DMS153 treated with DMSO at 0.1 percent for 48 hours (cell line): ENCODE measurements at regions not wholly inside any gene's neighbourhood (a gene's known extent, or its start where the extent isn't known, plus 50 kb on each side); places are given as distances from the start of the nearest gene placed in this dataset.
"Not testable (repeated sequence)": the region's sequence is repeated elsewhere in the genome, so short reads cannot be mapped to it uniquely, and the experiment has no call there.

Source experiments
- DNase-seq: peaks from one replicate; lab custom pipeline; 2025; ENCODE audit not compliant: unreplicated experiment; lab: John Stamatoyannopoulos, UW

- DNase-seq, result no peak
Measured at GRCh38 chr6:111925296-111925695, 52.0 kb upstream of the FYN start.

- DNase-seq, result no peak
Measured at GRCh38 chr6:111926731-111927302, 53.6 kb upstream of the FYN start.

DNA sequence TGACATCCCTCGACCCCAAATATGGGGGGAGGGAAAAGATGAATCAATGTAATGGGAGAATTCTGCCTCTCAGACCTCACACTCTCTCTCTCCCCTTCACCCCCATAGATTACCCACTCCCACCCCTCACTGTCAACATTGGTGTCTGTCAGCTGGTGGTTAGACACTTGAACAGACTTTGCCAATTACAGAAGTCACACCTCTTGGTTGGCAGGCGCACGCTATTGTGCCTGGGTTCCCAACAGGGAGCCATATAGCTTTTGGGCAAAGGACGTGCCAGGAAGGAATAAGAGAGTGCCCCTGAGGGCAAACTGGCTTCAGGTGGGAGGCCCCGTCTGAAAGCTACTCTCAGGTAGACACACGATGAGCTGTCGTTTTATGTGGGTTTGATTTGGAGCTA lies 54.1 kb upstream of the FYN start:
- no peak for DNase-seq

DNA sequence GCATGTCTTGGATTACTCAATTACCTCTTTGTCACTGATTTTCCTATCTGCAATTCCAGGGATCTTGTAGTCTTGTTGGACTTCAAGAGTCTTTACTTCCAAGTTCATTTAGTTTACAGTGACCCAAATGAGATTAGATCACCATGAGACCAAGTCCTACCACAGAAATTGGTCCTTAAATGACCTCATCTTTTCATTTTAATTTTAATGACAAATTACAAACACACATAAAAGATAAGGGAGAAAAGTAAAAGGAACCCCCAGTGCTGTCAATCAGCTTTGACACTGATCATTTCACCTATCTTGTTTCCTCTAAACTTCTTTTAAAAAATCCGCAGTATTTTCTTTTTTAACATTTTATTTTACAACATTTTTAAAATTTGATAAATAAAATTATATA lies 54.9 kb upstream of the FYN start:
- DNase-seq, result no peak

- peak; percentile 26 for DNase-seq
Measured at GRCh38 chr6:111934611-111935010, 61.4 kb upstream of the FYN start.

DNA sequence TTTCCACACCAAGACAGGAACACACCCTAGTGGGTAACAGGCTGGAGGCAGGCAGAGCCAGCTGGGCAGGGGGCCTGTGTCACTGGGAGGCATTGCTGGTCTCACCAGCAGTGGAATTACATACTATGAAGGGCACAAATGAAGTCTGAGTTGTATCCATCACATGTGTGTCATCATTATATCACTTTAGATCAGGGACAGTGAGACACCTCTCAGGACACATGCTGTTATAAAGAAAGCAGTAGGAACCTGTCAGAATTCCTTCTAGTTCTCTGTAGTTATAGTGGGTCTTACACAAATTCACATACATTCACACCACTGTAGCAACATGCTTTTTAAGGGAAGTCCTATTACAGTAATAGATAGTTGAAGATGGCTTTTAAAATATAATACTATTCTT lies 63.5 kb upstream of the FYN start:
- DNase-seq, result no peak

DNA sequence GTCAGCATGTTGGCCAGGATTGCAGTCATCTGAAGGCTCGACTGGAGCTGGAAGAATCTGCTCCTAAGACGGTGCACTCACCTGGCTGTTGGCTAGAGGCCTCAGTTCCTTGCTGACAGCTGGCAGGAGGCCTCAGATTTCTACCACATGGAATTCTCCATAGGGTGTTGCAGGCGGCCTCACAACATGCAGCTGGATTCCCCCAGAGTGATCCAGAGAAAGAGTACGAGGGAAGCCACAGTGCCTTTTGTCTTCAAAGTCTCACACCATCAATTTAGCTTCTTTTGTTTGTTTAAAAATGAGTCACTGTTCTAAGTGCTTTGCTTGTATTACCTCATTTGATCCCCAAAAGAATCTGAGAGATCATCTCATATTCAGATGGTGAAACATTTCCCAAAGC lies 65.5 kb upstream of the FYN start:
- DNase-seq, result no peak

- DNase-seq, result no peak
Measured at GRCh38 chr6:111939902-111940301, 66.7 kb upstream of the FYN start.

DNA sequence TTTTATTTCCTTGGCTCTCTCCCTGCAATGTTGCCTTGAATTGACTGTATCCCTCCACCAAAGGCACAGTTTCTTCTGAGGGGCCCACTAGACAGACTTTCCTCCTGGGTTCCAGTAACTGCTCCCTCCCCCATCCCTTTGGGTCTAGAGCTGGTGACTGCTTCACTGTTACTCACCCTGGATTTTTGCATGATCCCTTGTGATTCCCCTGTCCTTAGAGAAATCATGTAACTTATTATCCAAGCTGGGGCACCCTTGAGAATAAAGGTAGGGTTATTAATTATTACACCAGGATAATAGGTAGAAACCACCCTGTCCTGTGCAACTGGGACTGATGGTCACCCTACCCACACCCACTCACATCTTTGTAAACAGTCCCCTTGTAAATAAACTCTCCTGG lies 67.5 kb upstream of the FYN start:
- no peak for DNase-seq

GRCh38 chr6:111941686-111942330 lies 68.6 kb upstream of the FYN start:
- DNase-seq, result no peak

GRCh38 chr6:111942561-111942960 lies 69.3 kb upstream of the FYN start:
- DNase-seq, result no peak

DNA sequence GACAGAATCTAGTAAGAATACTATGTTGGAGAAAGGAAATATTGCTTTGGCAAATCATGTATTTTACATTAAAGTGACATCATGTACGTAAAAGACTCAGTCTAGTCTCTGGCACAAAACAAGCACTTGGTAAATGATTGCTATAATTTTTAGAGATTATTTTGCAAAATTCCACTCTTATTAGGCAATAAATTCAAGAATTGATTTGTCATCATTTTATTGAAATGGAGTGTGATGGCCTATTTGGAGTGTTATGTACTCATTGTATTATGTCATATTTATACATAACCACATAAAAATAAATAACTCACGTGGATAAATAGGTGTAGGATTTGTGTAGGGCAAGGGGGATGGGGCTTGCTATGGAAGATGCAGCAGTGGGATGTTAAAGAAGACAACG lies 70.0 kb upstream of the FYN start:
- DNase-seq, result no peak

- DNase-seq, result no peak
Measured at GRCh38 chr6:111943726-111944125, 70.5 kb upstream of the FYN start.

DNA sequence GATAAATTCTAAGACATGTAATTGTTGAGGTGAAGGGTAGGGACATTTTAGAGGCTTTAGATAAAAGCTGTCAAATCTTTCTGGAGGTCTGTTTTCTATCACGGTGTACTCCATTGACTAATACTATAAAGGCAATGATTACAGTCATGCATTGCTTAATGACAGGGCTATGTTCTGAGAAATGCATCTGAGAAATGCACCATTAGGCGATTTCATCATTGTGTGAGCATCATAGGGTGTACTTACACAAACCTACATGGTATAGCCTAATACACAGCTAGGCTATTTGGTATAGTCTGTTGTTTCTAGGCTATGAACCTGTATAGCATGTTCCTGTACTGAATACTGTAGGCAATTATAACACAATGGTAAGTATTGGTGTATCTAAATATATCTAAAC lies 71.3 kb upstream of the FYN start:
- DNase-seq, result peak; percentile 58

GRCh38 chr6:111949546-111949945 lies 76.3 kb upstream of the FYN start:
- DNase-seq, result no peak

- not testable (repeated sequence) for DNase-seq
Measured at GRCh38 chr6:111949984-111950383, 76.7 kb upstream of the FYN start.

DNA sequence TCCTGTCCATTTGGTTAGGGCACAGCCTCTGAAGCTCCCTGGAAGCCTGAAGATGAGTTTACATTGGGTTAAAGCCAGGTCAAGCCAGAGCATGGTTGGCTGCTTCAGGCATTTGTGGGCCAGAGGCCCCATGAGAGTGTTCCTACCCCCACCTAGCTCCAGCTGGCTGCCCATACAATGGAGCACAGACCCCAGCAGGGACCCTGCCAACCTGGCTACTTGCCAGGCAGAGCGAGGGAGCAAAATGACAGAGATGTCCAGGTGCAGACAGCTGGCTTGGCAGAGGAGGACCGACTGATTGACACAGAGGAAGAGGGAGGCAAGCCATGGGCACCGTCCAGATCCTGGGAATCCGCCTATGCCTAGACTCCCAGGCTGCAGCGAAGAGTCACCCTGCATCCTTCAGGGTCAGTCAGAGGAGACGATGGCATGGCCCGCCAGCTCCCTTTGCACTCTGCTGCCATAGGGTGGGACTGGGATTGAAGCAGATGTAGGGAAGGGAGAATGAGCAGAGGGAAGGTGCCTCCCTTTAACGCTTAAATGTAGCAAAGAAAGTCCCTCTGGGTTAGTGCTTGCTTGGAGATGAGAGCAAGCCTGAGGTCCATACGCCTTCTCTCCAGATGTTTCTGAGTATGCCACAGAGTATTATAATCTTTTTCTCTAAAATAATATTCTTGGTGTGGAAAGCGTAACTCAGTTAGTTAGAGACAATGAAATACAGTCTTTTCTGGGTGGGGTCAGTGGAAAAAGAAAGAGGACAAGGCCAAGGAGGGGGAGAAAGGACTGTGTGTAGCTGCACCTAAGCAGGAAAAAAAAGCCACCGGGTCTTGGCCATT lies 77.6 kb upstream of the FYN start:
- peak; percentile 58 for DNase-seq

DNA sequence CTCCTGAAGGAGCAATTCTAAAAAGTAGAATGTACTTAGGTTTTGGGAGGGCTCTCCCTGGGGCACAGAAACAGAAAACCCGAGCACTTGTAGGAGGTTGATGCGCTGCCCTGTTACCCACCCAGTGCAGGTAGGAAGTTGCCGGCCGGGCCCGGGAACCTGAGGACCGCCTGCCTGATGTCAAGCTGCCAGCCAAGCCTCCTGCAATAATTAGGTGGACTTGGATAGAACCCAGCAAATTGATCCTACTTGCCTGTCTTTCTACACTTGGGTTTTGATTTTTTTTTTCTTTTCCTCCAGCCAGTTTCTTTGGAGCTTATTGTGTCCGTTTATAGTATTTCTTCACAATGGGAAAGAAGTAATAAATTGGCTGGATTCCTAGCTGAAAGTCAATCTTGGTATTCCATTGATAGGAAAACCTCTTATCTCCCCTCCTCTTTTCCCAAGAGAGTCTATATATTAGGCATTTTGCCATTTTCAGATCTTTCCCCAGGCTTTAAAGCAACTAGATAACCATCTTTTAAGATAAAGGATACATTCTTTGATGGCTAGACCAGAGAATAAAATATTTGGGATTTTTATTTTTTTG lies 78.3 kb upstream of the FYN start:
- no peak for DNase-seq

GRCh38 chr6:111952274-111952673 lies 79.0 kb upstream of the FYN start:
- no peak for DNase-seq

DNA sequence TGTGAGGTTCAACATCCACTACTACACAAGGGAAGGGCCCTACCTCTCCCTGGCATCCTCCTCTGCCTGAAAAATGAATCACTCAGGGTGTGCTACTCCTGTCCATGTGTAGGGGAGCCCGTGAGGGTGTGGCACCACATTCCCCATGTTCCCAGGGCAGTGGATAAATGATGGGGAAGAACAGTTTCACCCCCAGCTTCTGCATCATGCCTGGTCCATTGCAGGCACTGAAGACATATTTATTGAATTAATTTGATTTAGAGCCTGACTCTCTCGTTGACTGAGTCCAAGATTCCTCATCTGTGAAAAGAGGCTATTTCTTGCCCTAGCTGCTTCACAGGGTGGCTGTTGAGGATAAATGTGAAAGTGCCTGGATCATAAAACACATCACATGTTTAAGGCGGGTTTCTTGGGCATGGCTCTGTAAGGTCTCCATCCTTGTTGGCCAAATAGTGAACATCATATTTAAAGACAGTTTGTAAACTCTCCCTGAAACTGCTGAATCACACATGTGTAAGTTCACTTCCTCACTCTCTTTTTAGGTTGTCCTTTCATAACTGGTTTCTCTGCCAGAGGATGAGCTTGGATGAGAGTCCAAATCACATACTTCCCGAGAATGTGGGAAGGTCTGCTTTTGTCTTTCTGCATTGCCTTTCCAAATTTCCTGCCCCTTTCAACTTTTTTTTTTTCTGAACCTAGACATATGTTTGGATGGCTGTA lies 79.7 kb upstream of the FYN start:
- DNase-seq, result no peak

GRCh38 chr6:111956098-111956497 lies 82.8 kb upstream of the FYN start:
- no peak for DNase-seq
